ENCODE measurements at regions not wholly inside any gene's neighbourhood (a gene's known extent, or its start where the extent isn't known, plus 50 kb on each side); places are given as distances from the start of the nearest gene placed in this dataset.
"Not testable (repeated sequence)": the region's sequence is repeated elsewhere in the genome, so short reads cannot be mapped to it uniquely, and the experiment has no call there.

DNA sequence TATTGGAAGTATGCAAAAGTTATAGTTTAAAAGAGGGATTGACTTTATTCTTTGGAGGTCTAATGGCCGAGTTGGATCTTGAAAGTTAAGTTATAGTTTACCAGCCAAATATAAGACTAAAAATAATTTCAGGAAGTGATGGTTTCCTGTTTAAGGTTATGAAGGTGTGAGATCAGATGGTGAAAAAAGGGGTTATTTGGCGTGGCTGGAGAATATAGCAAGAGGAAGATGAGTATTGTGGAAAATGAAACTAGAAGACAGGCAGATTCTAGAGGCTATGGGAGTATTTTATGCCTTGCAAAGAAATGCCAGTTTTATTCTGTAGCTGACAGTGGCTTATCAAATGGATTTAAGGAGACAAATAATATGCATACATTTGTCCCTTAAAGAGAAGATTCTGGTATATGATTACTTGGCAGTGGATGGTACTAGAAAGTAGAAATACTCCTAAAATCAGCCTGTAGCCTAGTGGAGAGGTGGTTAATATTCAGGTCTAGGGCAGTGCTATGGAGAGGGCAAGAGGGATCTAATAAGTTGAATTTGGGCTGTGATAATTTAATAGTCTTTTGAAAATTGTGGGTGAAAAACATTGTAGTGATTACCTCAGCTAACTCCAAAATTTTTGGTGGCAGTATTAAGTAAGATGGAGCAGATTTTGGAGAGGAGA is 1091.8 kb upstream of the ATXN7L3B start:
- DNase-seq (ENCODE audit: insufficient read length, low spot score), result no peak
- FAIRE-seq, result peak; percentile 18

DNA sequence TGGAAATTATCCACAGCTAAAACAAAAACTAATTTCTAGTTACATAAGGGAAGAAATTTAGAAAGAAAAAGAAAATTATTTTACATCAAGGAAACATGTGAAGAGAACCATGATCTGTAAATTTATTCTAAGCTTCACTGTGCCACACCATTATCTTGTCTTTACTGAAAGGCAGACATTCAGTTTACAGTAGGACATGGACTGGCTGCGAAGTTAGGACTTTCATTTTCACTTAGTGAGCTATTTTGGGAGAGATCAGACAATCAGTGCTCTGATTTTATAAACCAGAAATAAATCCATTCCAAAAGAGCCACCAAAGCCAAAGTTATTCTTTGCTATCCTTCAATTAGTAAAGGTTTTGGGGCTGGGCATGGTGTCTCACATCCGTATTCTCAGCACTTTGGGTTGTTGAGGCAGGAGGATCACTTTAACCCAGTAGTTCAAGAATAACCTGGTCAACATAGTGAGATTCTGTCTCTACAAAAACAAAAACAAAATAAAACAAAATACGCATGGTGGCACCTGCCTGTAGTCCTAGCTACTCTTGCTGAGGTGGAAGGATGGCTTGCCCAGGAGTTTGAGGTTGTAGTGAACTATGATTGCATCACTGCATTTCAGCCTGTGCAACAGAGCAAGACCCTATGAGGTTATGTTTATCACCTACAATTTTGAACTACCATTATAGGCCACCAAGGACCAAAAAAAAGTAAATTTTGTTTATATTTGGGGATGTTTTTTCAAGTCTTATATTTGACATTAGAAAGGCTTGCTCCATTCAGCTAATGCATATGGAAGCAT is 1084.8 kb upstream of the ATXN7L3B start:
- FAIRE-seq, result no peak
- no peak for DNase-seq (ENCODE audit: insufficient read length, low spot score)

DNA sequence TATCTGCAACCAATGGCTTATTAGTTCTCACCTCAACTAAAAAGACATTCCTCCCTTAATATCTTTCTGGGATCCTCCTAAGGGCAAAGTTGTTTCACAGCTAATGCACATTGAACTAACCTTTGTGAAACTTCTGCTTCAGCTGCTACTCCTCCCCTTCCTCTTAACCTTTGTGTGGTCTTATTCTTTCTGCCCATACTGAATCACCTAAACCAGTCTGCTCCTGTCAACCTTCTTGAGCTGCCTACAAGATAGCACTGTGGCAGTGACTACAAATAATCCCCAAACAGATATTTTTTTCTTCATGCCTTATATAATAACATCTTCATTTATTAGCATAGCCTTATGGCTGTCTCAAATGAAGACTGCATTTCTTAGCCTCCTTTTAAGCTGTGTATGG is 1077.4 kb upstream of the ATXN7L3B start:
- FAIRE-seq (no peak), DNase-seq (ENCODE audit: insufficient read length, low spot score) (no peak)

DNA sequence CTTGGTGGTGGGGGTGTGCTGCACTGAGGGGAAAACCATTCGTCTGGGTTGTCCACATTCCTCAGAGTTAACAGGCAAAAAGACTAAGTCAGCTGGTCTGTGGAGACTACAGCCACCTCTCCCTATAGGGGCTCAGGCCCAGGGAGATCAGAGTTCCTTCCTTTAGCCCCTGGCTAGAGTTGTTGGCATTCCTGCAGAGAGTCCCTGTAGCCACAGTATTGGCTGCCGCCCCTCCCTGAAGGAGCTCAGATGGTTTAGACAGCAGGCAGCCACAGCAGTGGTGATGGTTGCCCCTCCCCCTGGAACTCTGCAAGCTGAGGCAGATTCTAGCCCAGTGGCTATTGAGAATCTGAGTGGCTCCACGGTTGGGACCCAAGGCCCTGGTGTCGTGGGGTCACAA is 1072.5 kb upstream of the ATXN7L3B start:
- no peak for FAIRE-seq
- DNase-seq (ENCODE audit: insufficient read length, low spot score), result no peak

DNA sequence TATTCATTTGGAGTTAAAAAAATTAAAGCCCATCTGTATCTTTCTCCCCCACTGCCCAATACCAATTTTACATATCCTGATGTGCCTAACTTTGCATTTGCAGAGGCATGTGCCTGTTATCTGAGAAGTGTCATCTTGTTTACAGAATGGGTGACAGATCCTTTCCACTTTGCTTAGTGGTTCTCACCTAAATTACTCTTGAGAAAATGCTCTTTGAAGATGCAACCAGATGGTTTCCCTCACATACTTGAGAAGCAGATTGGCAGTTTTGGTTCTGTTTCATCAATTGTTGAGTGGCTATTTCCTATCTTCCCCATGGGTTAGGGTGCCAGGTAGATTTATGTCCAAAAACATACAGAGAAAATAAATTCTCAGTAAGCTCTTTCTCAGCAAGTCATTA is 1051.4 kb upstream of the ATXN7L3B start:
- DNase-seq (ENCODE audit: insufficient read length, low spot score) (no peak), FAIRE-seq (no peak)

DNA sequence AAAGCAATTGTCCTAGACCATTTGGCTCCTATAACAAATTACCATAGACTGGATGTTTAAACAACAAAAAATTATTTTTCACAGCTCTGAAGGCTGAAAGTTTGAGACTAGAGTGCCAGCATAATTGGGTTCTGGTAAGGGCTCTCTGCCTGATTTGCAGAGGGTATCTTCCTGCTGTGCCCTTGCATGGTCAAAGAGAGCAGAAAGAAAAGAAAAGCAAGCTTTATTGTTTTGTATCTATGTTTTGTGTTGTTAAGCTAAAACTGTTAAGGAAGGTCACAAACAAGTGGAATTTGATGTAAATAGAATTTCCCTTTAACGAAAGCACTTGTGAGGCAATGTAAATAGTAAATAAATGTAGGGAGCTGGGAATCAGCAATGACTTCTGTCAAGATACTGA is 1031.0 kb upstream of the ATXN7L3B start:
- FAIRE-seq, result no peak

DNA sequence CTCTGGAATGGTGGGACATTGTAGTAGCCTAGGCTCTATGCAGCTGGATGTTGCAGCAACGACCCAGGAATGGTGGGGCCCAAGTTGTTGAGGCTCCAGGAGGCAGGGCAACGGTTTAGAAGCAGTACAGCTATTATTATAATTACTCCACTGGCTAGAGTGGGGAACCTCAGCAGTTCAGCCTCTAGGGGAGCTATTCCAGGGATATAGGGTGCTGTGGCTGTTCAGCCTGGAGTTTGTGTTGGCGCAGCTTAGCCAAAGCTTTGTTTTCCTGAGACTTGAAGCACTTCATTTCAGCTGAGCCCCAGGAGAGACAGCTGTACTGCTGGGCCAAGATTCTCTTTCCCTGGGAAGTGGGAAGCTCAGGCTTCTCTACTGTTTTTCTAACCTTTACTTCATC is 1023.0 kb upstream of the ATXN7L3B start:
- no peak for DNase-seq (ENCODE audit: insufficient read length, low spot score)
- no peak for FAIRE-seq

More for the DNA sequence above, 1031.0 kb upstream of the ATXN7L3B start:
- no peak for DNase-seq (ENCODE audit: insufficient read length, low spot score)

DNA sequence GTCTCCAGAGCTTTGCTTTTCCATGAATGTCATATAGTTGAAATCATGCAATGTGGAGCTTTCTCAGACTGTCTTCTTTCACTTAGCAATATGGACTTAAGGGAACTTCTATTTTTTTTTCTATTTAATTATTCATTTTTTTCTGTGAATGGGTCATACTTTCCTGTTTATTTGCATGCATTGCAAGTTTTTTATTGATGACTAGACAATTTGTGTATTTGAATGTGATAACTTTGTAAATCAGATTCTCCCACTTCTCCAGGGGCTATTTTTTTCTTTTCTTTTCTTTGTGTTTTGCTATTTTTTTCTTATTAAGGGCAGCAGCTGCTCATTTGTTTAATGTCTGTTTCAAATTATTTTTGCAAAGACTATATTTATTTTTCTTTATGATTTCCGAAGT is 1019.8 kb upstream of the ATXN7L3B start:
- no peak for FAIRE-seq

DNA sequence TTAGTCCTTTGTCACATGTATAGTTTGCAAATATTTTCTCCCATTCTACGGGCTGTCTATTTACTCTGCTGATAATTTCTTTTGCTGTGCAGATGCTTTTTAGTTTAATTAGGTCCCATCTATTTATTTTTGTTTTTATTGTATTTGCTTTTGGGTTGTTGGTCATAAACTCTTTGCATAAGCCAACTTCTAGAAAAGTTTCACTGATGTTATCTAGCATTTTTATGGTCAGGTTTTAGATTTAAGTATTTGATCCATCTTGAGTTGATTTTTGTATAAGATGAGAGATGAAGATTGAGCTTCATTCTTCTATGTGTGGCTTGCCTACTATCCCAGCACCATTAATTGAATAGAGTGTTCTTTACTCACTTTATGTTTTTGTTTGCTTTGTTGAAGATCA is 1008.4 kb upstream of the ATXN7L3B start:
- no peak for FAIRE-seq
- DNase-seq (ENCODE audit: insufficient read length, low spot score), result no peak

More for the DNA sequence above, 1019.8 kb upstream of the ATXN7L3B start:
- no peak for DNase-seq (ENCODE audit: insufficient read length, low spot score)

DNA sequence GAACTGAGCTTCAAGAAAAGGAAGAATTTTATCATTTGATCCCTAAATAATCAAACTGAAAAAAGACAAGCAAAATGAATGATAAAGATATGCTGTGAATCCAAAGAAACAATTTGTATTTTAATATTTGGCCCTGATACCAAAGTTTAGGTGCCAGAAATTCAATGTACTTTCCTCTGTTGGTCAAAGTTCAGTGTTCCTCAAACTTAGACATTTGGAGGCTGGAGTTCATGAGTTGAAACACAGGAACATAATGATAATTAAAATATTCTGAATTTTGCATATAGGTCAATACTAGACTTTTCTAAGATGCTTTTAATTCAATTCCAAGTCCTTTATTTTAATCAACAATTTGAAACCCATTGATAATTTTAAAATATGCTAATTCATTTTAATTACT is 1007.7 kb upstream of the ATXN7L3B start:
- DNase-seq (ENCODE audit: insufficient read length, low spot score) (no peak), FAIRE-seq (no peak)

DNA sequence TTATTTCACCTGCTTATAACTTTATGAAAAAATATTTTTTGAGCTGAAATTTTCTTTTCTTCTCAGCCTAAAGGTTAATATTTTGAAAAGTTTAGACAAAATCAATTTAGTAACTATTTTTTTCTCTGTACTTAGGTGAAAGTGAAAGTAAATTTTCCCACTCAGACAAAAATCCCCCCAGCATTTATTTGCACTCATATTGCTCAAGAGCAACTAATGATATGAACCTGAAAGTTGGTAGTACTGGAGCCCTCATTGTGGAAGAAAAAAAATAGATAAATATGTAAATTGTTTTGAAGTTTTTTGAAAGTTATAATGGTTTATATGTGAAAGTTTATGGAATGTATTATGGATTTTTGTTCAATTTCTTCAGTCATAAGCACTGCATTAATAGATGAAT is 1005.9 kb upstream of the ATXN7L3B start:
- FAIRE-seq (no peak), DNase-seq (ENCODE audit: insufficient read length, low spot score) (no peak)

DNA sequence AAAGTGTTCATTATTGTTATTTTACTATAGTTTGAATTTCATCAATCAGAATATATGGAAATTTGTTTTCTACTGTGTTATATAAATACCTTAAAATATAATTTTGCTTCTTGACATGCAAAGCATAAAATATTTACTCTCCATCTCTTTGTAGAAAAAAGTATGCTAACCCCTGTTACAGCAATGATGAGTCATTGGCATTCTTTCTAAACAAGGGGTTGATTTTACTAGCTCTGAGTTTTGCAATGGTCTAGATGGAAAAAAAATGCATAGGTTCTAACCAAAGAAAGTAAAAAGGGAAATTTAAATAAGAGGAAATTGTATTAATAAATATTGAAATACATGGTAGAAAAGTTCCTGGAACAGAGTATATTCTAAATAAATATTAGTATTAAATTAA is 990.2 kb upstream of the ATXN7L3B start:
- FAIRE-seq (no peak), DNase-seq (ENCODE audit: insufficient read length, low spot score) (no peak)

DNA sequence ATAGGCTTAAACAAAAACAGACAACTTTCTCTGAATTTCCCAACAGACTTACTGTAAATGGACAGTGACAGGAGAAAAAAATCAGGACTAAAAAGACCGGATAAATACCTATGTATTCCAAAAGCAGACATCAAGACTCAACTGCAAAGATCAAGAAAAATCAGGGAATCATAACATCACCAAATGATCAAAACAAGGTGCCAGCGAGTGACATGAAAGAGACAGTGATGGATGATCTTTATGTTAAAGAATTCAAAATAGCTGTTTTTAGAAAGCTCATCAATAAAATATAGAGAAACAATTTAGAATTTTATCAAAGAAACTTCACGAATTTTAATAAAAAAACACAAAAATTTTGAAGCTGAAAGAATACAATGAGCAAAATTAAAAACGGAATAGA is 952.5 kb upstream of the ATXN7L3B start:
- DNase-seq (ENCODE audit: insufficient read length, low spot score) (no peak), FAIRE-seq (no peak)

DNA sequence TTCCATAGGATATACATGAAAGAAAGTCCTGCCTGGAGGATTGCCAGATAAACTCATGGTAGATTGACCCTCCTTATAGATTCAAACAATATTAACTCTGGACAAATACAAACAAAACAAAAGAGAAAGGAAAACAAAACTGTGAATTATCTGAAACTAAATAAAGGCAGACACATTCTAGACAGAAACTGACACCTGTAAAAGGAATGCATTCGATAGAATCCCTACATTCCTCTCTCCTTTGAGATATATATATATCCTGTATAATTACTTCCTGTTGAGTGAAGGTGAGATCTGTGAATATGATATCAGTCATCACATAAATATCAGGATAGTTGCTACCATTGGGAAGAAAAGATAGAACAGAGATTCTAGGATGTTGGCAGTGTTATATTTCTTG is 948.4 kb upstream of the ATXN7L3B start:
- FAIRE-seq, result no peak

DNA sequence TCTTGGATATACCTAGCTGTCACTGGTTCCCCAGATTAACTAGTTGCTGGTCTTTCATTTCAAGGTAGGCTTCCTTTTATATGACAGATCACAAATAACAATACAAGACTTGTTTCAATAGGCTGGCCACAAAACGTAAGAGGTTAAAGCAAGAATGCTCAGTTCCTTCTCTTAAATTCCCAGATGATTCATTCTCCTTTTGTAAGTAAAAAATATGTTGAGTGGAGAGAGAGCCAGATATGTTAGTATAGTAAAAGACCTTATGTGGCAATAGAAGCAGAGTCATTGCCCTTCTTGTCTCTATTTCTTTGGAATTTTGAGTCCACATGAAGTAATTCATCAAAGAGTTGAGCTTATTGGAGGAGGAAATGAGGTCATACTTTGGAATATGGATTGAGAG is 939.0 kb upstream of the ATXN7L3B start:
- no peak for DNase-seq (ENCODE audit: insufficient read length, low spot score)
- FAIRE-seq, result no peak

More for the DNA sequence above, 948.4 kb upstream of the ATXN7L3B start:
- no peak for DNase-seq (ENCODE audit: insufficient read length, low spot score)

DNA sequence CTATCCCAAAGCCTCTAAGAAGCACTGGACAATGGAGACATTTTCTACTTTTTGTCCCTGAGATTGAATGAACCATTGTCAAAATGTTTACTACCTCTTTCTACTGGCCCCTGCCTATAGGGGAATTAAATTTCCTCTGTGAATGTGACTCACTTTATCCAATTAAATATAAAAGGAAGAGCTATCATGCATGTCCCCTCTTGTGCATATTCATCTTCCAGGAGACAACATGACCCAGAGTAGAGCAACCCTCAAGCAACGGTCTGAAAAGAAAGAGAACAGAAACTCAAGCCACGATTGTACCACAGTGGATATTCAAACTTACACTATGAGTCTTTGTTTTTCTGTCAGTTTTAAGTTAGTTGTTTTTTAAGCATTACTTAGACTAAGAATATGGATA is 938.4 kb upstream of the ATXN7L3B start:
- DNase-seq (ENCODE audit: insufficient read length, low spot score) (no peak), FAIRE-seq (no peak)

DNA sequence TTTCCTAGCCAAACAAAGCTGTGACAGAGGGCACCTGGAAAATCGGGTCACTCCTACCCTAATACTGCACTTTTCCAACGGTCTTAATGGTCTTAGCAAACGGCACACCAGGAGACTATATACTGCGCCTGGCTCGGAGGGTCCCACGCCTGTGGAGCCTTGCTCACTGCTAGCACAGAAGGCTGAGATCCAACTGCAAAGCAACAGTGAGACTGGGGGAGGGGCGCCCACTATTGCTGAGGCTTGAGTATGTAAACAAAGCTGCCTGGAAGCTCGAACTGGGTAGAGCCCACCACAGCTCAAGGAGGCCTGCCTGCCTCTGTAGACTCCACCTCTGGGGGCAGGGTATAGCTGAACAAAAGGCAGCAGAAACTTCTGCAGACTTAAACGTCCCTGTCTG is 931.7 kb upstream of the ATXN7L3B start:
- not testable (repeated sequence) for FAIRE-seq; DNase-seq (ENCODE audit: insufficient read length, low spot score)

DNA sequence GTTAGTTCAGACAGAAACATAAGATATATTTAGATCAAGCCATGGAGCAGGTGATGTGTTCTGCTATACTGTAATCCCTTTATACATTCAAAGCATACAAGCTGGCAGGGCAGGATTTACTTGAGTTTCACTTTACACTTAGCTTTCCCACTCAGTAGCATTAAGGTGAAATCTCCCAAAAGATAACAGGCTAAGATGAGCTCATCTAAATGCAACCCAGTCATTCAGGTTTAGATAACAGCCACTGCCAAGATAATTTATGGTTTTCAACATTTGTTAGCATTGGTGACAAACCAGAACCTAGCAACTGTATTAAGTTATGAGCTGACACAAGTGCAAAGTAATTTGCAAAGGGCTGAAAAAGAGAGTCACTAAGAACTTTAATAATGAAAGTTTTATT is 925.1 kb upstream of the ATXN7L3B start:
- DNase-seq (ENCODE audit: insufficient read length, low spot score) (no peak), FAIRE-seq (no peak)

DNA sequence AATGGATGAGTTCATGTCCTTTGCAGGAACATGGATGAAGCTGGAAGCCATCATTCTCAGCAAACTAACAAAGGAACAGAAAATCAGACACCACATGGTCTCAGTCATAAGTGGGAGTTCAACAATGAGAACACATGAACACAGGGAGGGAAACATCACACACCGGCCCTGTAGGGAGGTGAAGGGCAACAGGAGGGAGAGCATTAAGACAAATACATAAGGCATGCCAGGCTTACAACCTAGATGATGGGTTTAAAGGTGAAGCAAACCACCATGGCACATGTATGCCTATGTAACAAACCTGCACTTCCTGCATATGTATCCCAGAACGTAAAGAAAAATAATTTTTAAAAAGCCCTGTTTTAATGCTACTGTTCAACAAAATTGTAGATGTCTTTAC is 914.2 kb upstream of the ATXN7L3B start:
- DNase-seq (ENCODE audit: insufficient read length, low spot score), result no peak
- no peak for FAIRE-seq

DNA sequence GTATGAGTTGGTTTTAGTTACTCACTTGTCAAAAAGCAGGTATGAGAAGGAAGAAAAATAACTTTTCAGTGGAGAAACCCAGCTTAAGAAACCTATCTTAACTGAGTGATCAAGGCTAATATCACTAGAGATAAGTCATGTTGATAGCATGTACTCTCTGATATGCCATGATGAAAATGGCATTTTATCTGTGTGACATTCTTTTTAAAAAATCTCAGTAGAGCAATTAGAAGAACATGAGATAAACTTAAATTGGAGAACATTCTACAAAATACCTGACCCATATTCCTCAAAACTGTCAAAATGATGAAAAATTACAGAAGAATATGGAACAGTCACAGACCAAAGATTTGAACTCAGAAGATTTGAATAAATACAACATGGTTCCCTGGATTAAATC is 912.4 kb upstream of the ATXN7L3B start:
- DNase-seq (ENCODE audit: insufficient read length, low spot score), result no peak
- FAIRE-seq, result no peak

DNA sequence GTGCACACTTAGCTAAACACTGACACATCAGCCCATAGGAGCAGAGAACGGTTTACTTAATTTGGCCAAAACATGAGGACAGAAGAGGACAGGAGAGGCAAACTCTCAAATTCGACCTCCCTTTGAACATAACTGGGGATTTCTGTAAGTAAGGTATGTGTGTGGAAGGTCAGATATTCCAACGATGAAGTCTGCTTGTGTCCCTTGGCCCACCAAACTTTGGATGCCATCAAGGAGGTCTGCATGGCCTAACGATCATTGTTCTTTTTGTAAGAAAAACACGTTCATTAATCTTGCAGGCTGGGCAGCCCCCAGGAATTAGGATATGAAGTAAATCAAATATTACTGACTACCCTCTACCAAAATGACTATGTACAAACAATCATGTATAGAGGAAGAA is 908.5 kb upstream of the ATXN7L3B start:
- DNase-seq (ENCODE audit: insufficient read length, low spot score) (no peak), FAIRE-seq (no peak)
